Muscle layer of colon (tissue), 2 donors: ENCODE measurements at regions not wholly inside any gene's neighbourhood (a gene's known extent, or its start where the extent isn't known, plus 50 kb on each side); places are given as distances from the start of the nearest gene placed in this dataset.

Source experiments
- H3K27ac ChIP-seq: one replicate; pipeline ENCODE4 v1.7.0; 2013; ENCODE audit warnings: low read depth, mild to moderate bottlenecking, low read length, moderate library complexity
- H3K27me3 ChIP-seq, 2 donors: one replicate each; pipeline ENCODE4 v1.7.0; 2013; ENCODE audit warnings: low read length in 2 of 2, mild to moderate bottlenecking in 2 of 2; ENCODE audit not compliant: insufficient read depth in 2 of 2, control insufficient read depth in 1 of 2
- H3K36me3 ChIP-seq: one replicate; pipeline ENCODE4 v1.7.0; 2013; ENCODE audit warnings: mild to moderate bottlenecking, low read length; ENCODE audit not compliant: insufficient read depth
- H3K4me1 ChIP-seq: one replicate; pipeline ENCODE4 v1.7.0; 2013; ENCODE audit warnings: mild to moderate bottlenecking, low read length; ENCODE audit not compliant: insufficient read depth
- H3K4me3 ChIP-seq, 2 donors: one replicate each; pipeline ENCODE4 v1.7.0; 2013; ENCODE audit warnings: low read length in 2 of 2, low read depth in 1 of 2, mild to moderate bottlenecking in 1 of 2, moderate library complexity in 1 of 2
- H3K9ac ChIP-seq: one replicate; pipeline ENCODE4 v1.7.0; 2013; ENCODE audit warnings: low read length
- H3K9me3 ChIP-seq: one replicate; pipeline ENCODE4 v1.7.0; 2013; ENCODE audit warnings: mild to moderate bottlenecking, low read length
- donor health status: abdominal sarcoma.
- donor health status: Adenocarcinoma of cecum.

GRCh38 chr12:66920205-66920604 is 241.3 kb upstream of the GRIP1 start:
- Histone ChIP-seq H3K9me3 (no peaks in the 10 kb centered on the region), H3K36me3 (no peaks in the 10 kb centered on the region), H3K4me3 (no peak overlapping the region), H3K4me1 (no peaks in the 10 kb centered on the region), H3K9ac (no peak overlapping the region), H3K27ac (no peak overlapping the region), H3K27me3 (no peaks in the 10 kb centered on the region)

GRCh38 chr12:66921151-66921550 is 242.3 kb upstream of the GRIP1 start:
- H3K9me3 ChIP-seq: no peaks in the 10 kb centered on the region
- H3K4me3 ChIP-seq: no peak overlapping the region
- no peaks in the 10 kb centered on the region for H3K36me3 ChIP-seq
- H3K9ac ChIP-seq: no peak overlapping the region
- no peaks in the 10 kb centered on the region for H3K27me3 ChIP-seq
- no peaks in the 10 kb centered on the region for H3K4me1 ChIP-seq
- no peak overlapping the region for H3K27ac ChIP-seq

- Histone ChIP-seq H3K4me1 (peaks cover 9% of the 10 kb centered on the region), H3K9ac (no peak overlapping the region), H3K36me3 (no peaks in the 10 kb centered on the region), H3K4me3 (no peak overlapping the region), H3K9me3 (no peaks in the 10 kb centered on the region), H3K27ac (no peak overlapping the region), H3K27me3 (no peaks in the 10 kb centered on the region)
These were observed 246.2 kb upstream of the GRIP1 start for GRCh38 chr12:66925083-66925482.

GRCh38 chr12:66929121-66929520 is 250.2 kb upstream of the GRIP1 start:
- Histone ChIP-seq H3K9me3 (no peaks in the 10 kb centered on the region), H3K27ac (no peak overlapping the region), H3K36me3 (no peaks in the 10 kb centered on the region), H3K4me3 (no peak overlapping the region), H3K4me1 (peaks cover 10% of the 10 kb centered on the region), H3K27me3 (no peaks in the 10 kb centered on the region), H3K9ac (no peak overlapping the region)

- no peak overlapping the region for H3K27ac ChIP-seq
- no peak overlapping the region for H3K4me3 ChIP-seq
- no peaks in the 10 kb centered on the region for H3K36me3 ChIP-seq
- peaks cover 19% of the 10 kb centered on the region for H3K4me1 ChIP-seq
- H3K27me3 ChIP-seq: no peaks in the 10 kb centered on the region
- no peak overlapping the region for H3K9ac ChIP-seq
- no peaks in the 10 kb centered on the region for H3K9me3 ChIP-seq
These were observed 252.2 kb upstream of the GRIP1 start for GRCh38 chr12:66931091-66931490.

GRCh38 chr12:66932126-66932525 is 253.2 kb upstream of the GRIP1 start:
- peaks cover 18% of the 10 kb centered on the region for H3K4me1 ChIP-seq
- no peaks in the 10 kb centered on the region for H3K27me3 ChIP-seq
- H3K36me3 ChIP-seq: no peaks in the 10 kb centered on the region
- H3K27ac ChIP-seq: no peak overlapping the region
- no peak overlapping the region for H3K4me3 ChIP-seq
- H3K9me3 ChIP-seq: no peaks in the 10 kb centered on the region
- no peak overlapping the region for H3K9ac ChIP-seq

GRCh38 chr12:66934302-66935062 is 255.6 kb upstream of the GRIP1 start:
- H3K4me1 ChIP-seq: peaks cover 9% of the 10 kb centered on the region
- no peaks in the 10 kb centered on the region for H3K36me3 ChIP-seq

GRCh38 chr12:66941150-66941549 is 262.3 kb upstream of the GRIP1 start:
- H3K36me3 ChIP-seq: no peaks in the 10 kb centered on the region
- H3K4me1 ChIP-seq: peaks cover 25% of the 10 kb centered on the region
- H3K27me3 ChIP-seq: no peaks in the 10 kb centered on the region
- H3K27ac ChIP-seq: no peak overlapping the region
- H3K9me3 ChIP-seq: no peaks in the 10 kb centered on the region
- no peak overlapping the region for H3K4me3 ChIP-seq
- no peak overlapping the region for H3K9ac ChIP-seq

More at GRCh38 chr12:66934302-66935062, 255.6 kb upstream of the GRIP1 start:
- Histone ChIP-seq H3K27me3 (no peaks in the 10 kb centered on the region), H3K27ac (no peak overlapping the region), H3K9me3 (no peaks in the 10 kb centered on the region), H3K4me3 (no peak overlapping the region), H3K9ac (no peak overlapping the region)

- Histone ChIP-seq H3K36me3 (no peaks in the 10 kb centered on the region), H3K4me3 (no peak overlapping the region)
These were observed 264.0 kb upstream of the GRIP1 start for GRCh38 chr12:66942741-66943465.

GRCh38 chr12:66944365-66944764 is 265.5 kb upstream of the GRIP1 start:
- H3K36me3 ChIP-seq: no peaks in the 10 kb centered on the region
- peaks cover 25% of the 10 kb centered on the region for H3K4me1 ChIP-seq
- H3K9ac ChIP-seq: no peak overlapping the region
- H3K4me3 ChIP-seq: no peak overlapping the region
- no peaks in the 10 kb centered on the region for H3K27me3 ChIP-seq
- H3K9me3 ChIP-seq: no peaks in the 10 kb centered on the region
- H3K27ac ChIP-seq: no peak overlapping the region

More at GRCh38 chr12:66942741-66943465, 264.0 kb upstream of the GRIP1 start:
- Histone ChIP-seq H3K27ac (no peak overlapping the region), H3K9me3 (no peaks in the 10 kb centered on the region), H3K27me3 (no peaks in the 10 kb centered on the region), H3K4me1 (peaks cover 25% of the 10 kb centered on the region), H3K9ac (no peak overlapping the region)

GRCh38 chr12:66945189-66945817 is 266.4 kb upstream of the GRIP1 start:
- no peaks in the 10 kb centered on the region for H3K27me3 ChIP-seq
- H3K9ac ChIP-seq: no peak overlapping the region
- peaks cover 23% of the 10 kb centered on the region for H3K4me1 ChIP-seq
- H3K36me3 ChIP-seq: no peaks in the 10 kb centered on the region
- H3K9me3 ChIP-seq: no peaks in the 10 kb centered on the region
- no peak overlapping the region for H3K27ac ChIP-seq
- H3K4me3 ChIP-seq: no peak overlapping the region
